ENCODE measurements at regions not wholly inside any gene's neighbourhood (a gene's known extent, or its start where the extent isn't known, plus 50 kb on each side); places are given as distances from the start of the nearest gene placed in this dataset.

GRCh38 chr7:63931057-63931600 lies 67.5 kb upstream of the ZNF722 start:
- TF ChIP-seq EZH2phosphoT487 (IDR thresholded peaks at IDR 0.05; ENCODE audit: insufficient read depth, low read depth) (no peak), EZH2 (IDR thresholded peaks at IDR 0.05; ENCODE audit: insufficient read depth, poor library complexity, severe bottlenecking) (no peak)

Measured in GM23248 (cell line).